ENCODE measurements at regions not wholly inside any gene's neighbourhood (a gene's known extent, or its start where the extent isn't known, plus 50 kb on each side); places are given as distances from the start of the nearest gene placed in this dataset.

DNA sequence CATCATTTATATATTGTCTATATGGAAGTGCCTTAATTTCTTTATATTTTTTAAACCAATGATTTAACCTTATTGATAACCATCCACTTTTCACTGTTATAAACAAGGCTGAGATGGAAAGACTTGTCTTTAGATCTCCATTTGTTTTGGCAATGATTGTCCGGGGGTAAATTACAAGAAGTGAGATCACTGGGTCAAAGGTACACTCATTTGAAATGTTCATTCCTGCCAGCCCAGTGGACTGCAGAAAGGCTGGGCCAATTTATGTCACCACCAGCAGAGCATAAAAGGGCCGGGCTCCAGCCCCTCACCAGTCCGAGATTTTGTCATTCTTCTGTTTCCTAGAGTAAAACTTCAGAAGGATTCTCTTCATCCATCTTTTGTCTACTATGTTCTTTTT, 93.6 kb upstream of the NEO1 start:
- TF ChIP-seq, protein P1, sequence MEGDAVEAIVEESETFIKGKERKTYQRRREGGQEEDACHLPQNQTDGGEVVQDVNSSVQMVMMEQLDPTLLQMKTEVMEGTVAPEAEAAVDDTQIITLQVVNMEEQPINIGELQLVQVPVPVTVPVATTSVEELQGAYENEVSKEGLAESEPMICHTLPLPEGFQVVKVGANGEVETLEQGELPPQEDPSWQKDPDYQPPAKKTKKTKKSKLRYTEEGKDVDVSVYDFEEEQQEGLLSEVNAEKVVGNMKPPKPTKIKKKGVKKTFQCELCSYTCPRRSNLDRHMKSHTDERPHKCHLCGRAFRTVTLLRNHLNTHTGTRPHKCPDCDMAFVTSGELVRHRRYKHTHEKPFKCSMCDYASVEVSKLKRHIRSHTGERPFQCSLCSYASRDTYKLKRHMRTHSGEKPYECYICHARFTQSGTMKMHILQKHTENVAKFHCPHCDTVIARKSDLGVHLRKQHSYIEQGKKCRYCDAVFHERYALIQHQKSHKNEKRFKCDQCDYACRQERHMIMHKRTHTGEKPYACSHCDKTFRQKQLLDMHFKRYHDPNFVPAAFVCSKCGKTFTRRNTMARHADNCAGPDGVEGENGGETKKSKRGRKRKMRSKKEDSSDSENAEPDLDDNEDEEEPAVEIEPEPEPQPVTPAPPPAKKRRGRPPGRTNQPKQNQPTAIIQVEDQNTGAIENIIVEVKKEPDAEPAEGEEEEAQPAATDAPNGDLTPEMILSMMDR (IDR thresholded peaks at IDR 0.05; ENCODE audit: low read length): no peak
- TF ChIP-seq EZH2 (IDR thresholded peaks at IDR 0.05; ENCODE audit: borderline replicate concordance, low read length): no peak

Measured in OCI-LY1 (cell line).